ENCODE measurements at regions not wholly inside any gene's neighbourhood (a gene's known extent, or its start where the extent isn't known, plus 50 kb on each side); places are given as distances from the start of the nearest gene placed in this dataset.

- DNase-seq = no peak
Measured at GRCh38 chr6:132089173-132089572, 138.0 kb upstream of the CCN2 start.

GRCh38 chr6:132088150-132088549 is 137.0 kb upstream of the CCN2 start:
- DNase-seq = no peak

GRCh38 chr6:132087391-132087790 is 136.2 kb upstream of the CCN2 start:
- DNase-seq = no peak

GRCh38 chr6:132085731-132086130 is 134.6 kb upstream of the CCN2 start:
- no peak for DNase-seq

GRCh38 chr6:132084811-132085509 is 133.8 kb upstream of the CCN2 start:
- DNase-seq = no peak

- no peak for DNase-seq
Measured at GRCh38 chr6:132082421-132082820, 131.2 kb upstream of the CCN2 start.

- no peak for DNase-seq
Measured at GRCh38 chr6:132081338-132081737, 130.2 kb upstream of the CCN2 start.

GRCh38 chr6:132079286-132079685 is 128.1 kb upstream of the CCN2 start:
- no peak for DNase-seq

GRCh38 chr6:132076452-132076851 is 125.3 kb upstream of the CCN2 start:
- DNase-seq = no peak

GRCh38 chr6:132072831-132073230 is 121.7 kb upstream of the CCN2 start:
- no peak for DNase-seq

GRCh38 chr6:132072271-132072670 is 121.1 kb upstream of the CCN2 start:
- no peak for DNase-seq

- no peak for DNase-seq
Measured at GRCh38 chr6:132070356-132070755, 119.2 kb upstream of the CCN2 start.

GRCh38 chr6:132068766-132069165 is 117.6 kb upstream of the CCN2 start:
- DNase-seq = no peak

- no peak for DNase-seq
Measured at GRCh38 chr6:132067286-132067685, 116.1 kb upstream of the CCN2 start.

GRCh38 chr6:132065556-132065955 is 114.4 kb upstream of the CCN2 start:
- no peak for DNase-seq

- DNase-seq = no peak
Measured at GRCh38 chr6:132063738-132064137, 112.6 kb upstream of the CCN2 start.

GRCh38 chr6:132063204-132063603 is 112.0 kb upstream of the CCN2 start:
- no peak for DNase-seq

- no peak for DNase-seq
Measured at GRCh38 chr6:132062626-132063025, 111.5 kb upstream of the CCN2 start.

- no peak for DNase-seq
Measured at GRCh38 chr6:132061381-132061780, 110.2 kb upstream of the CCN2 start.

GRCh38 chr6:132060591-132060990 is 109.4 kb upstream of the CCN2 start:
- DNase-seq = peak; percentile 7

GRCh38 chr6:132058975-132059374 is 107.8 kb upstream of the CCN2 start:
- no peak for DNase-seq

GRCh38 chr6:132054525-132054924 is 103.4 kb upstream of the CCN2 start:
- DNase-seq = no peak

GRCh38 chr6:132053511-132053910 is 102.3 kb upstream of the CCN2 start:
- DNase-seq = no peak

GRCh38 chr6:132052096-132052495 is 100.9 kb upstream of the CCN2 start:
- no peak for DNase-seq

- DNase-seq = no peak
Measured at GRCh38 chr6:132045877-132046276, 94.7 kb upstream of the CCN2 start.

Measured in NCI-H1048 (cell line).